CD4-positive, alpha-beta T cell treated with Interleukin-2 at 100 ng/mL for 4 hours (primary cell): ENCODE measurements at regions not wholly inside any gene's neighbourhood (a gene's known extent, or its start where the extent isn't known, plus 50 kb on each side); places are given as distances from the start of the nearest gene placed in this dataset.

Experiments
- DNase-seq: peaks from one replicate; pipeline ENCODE4 v3.0.0-alpha.2; 2020; ENCODE audit warnings: low spot score

DNA sequence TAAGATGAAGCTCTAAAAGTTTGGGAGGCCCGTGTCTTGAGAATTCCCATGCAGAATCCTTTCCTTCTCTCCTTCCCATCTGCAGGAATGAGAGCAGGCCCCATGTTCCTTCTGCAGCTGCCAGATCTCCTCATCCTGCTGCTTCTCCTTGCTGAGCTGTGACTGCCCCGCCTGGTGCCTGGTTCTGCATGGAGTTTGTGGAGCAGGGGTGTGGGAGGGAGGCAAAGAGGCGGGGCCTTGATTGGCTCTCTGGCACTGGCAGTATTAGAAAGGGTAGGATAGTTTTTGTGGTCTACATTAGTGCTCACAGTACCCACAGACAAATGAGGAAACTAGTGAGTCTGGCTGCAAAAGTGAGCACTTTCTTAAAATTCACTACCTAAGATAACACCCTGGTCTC, 91.1 kb upstream of the CLPB start:
- no peak for DNase-seq

- DNase-seq, result no peak
These were observed 90.4 kb upstream of the CLPB start for GRCh38 chr11:72524711-72525110.

DNA sequence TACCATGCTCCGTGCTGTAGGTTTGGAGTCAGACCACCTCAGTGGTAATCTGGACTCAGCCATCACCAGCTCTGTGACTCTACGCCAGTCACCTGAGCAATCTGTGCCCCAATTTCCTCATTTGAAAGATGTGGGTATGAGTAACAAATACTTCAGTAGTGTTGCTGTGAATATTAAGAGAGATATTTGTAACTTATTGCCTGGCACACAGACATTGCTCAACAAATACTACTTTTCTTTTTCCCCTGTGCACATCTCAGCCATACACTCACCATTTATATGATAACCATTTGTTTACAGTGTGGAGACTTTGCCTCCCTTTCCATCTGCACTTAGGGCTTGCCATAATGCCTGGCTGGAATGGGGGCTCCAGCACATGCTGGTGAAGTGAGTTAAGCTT, 89.7 kb upstream of the CLPB start:
- DNase-seq, result no peak

DNA sequence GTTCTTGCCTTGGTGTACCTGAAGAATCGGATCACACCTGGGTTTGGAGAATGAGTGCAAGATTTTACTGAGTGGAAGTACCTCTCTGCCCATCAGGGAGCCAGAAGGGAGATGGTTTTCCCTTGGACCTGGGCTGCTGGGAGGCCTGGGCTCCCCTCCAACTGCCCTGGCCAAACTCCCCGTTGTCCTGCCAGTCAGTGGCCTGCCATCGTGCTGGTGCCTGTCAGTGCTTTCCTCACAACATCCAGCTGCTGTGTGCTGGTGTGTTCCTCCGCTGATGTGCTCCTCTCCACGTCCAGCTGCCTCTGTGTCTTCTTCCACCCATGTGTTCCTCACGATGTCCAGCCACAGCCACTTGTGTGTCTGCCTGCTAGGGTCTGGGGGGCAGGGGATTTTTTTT, 87.9 kb upstream of the CLPB start:
- DNase-seq, result no peak

- DNase-seq, result no peak
These were observed 87.3 kb upstream of the CLPB start for GRCh38 chr11:72521664-72522063.

DNA sequence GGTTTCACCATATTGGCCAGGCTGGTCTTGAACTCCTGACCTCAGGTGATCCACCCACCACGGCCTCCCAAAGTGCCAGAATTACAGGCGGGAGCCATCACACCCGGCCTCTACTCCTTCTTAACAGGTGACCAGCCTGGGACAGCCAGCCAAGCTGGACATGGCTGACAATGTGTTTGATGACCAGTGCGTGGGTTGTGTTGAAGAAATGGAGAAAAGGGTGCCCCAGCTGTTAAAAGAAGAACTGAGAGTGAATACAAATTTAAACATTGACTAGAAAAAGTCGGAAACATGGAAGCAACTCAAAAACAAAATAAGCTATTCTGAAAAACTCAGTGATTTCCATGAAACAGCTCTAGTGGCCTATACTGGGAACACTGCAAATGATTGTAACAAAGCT, 86.5 kb upstream of the CLPB start:
- no peak for DNase-seq

DNA sequence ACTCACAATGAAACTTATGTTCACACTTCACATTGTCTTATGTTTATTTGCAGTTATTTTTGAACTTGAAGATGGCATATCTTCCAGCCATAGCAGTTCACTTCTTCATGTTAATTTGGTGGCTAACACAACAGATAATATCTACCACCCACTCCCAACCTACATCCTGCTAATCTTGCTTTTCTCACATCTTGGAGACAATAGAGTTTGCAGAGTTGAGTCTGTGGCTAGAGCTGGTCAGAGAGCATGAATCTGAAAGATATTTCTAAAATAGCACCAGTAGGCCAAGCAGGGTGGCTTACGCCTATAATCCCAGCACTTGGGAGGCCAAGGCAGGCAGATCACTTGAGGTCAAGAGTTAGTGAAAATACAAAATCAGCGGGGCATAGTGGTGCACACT, 85.6 kb upstream of the CLPB start:
- DNase-seq, result peak; percentile 44

GRCh38 chr11:72519220-72519881, 85.0 kb upstream of the CLPB start:
- DNase-seq, result peak; percentile 20

DNA sequence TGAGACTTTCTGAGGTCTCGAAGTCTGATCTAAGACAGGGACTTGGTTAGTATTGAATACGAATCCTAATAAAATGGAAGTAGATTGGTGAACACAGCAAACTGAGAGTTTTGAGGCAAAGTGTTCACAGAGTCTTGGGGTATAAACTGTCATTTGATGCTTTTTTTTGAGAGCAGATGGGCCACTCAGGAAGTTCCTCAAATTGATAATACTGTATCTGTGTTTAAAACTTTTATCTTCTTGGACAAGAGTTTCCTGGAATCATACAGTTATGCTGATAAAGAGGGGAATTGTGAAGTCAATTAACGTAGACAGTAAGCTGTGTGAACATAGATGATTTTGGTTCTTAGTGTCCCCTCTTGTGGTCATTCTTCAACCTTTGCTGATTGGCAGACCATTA, 80.0 kb upstream of the CLPB start:
- DNase-seq, result no peak

GRCh38 chr11:72513411-72513810, 79.1 kb upstream of the CLPB start:
- DNase-seq, result no peak

DNA sequence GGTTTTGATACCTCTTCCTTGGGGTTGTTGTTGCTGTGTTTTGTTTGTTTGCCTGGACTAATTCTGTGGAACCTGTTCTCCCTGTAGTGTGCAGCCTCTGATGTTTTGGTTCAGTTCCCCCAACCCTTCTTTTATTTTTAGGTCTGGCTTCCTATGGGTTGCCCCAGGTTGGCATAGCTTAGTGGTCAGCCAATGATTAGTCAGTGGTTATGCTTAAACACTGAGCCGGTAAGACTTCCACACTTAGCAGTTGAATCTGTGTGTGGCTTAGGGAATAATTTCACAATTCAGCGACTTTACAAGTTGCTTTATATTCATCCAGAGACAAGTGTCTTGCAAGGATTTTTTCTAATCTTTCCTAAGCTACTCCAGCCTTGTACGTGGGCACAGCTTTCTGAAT, 78.6 kb upstream of the CLPB start:
- DNase-seq, result no peak

GRCh38 chr11:72511393-72512047, 77.2 kb upstream of the CLPB start:
- DNase-seq, result no peak

- DNase-seq, result no peak
These were observed 72.7 kb upstream of the CLPB start for GRCh38 chr11:72507050-72507449.

GRCh38 chr11:72497731-72498130, 63.4 kb upstream of the CLPB start:
- no peak for DNase-seq

- DNase-seq, result no peak
These were observed 59.7 kb upstream of the CLPB start for GRCh38 chr11:72494109-72494429.

GRCh38 chr11:72493426-72494108, 59.2 kb upstream of the CLPB start:
- no peak for DNase-seq

DNA sequence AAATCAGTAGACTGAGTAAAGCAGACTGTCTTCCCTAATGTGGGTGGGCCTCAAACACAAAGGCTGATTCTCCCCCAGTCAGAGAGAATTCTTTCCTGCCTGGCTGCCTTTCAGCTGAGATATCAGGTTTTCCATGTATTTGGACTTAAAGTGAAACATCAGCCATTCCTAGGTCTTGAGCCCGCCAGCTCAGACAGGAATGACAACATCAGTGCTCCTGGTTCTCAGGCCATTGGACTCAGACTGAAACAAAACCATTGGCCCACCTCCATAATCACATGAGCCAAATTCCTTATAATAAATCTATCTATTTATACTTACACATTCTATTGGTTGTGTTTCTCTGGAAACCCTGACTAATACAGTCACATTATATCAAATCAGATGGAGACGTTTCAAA, 56.7 kb upstream of the CLPB start:
- no peak for DNase-seq
